OCI-M1 (cell line): ENCODE measurements at regions not wholly inside any gene's neighbourhood (a gene's known extent, or its start where the extent isn't known, plus 50 kb on each side); places are given as distances from the start of the nearest gene placed in this dataset.
"Not testable (repeated sequence)": the region's sequence is repeated elsewhere in the genome, so short reads cannot be mapped to it uniquely, and the experiment has no call there.

Experiments
- DNase-seq: peaks from one replicate; lab custom pipeline; 2025; lab: John Stamatoyannopoulos, UW

GRCh38 chr9:22650145-22650544 lies 203.5 kb downstream of the DMRTA1 start:
- DNase-seq, result no peak

- DNase-seq, result no peak
Measured at GRCh38 chr9:22650946-22651345, 204.3 kb downstream of the DMRTA1 start.

GRCh38 chr9:22654833-22655232 lies 208.2 kb downstream of the DMRTA1 start:
- no peak for DNase-seq

GRCh38 chr9:22657713-22658112 lies 211.1 kb downstream of the DMRTA1 start:
- DNase-seq, result no peak

- not testable (repeated sequence) for DNase-seq
Measured at GRCh38 chr9:22658484-22658883, 211.9 kb downstream of the DMRTA1 start.

- DNase-seq, result peak; percentile 72
Measured at GRCh38 chr9:22682536-22682935, 235.9 kb downstream of the DMRTA1 start.

GRCh38 chr9:22682961-22683699 lies 236.5 kb downstream of the DMRTA1 start:
- peak; percentile 62 for DNase-seq

GRCh38 chr9:22683700-22684075 lies 237.1 kb downstream of the DMRTA1 start:
- DNase-seq, result peak; percentile 26

GRCh38 chr9:22693156-22693555 lies 246.5 kb downstream of the DMRTA1 start:
- no peak for DNase-seq

GRCh38 chr9:22700171-22700570 lies 253.5 kb downstream of the DMRTA1 start:
- no peak for DNase-seq

GRCh38 chr9:22718653-22719052 lies 272.0 kb downstream of the DMRTA1 start:
- peak; percentile 1 for DNase-seq

GRCh38 chr9:22722492-22722891 lies 275.9 kb downstream of the DMRTA1 start:
- DNase-seq, result no peak

GRCh38 chr9:22731786-22732185 lies 285.2 kb downstream of the DMRTA1 start:
- DNase-seq, result no peak

- no peak for DNase-seq
Measured at GRCh38 chr9:22739712-22740111, 293.1 kb downstream of the DMRTA1 start.

GRCh38 chr9:22740781-22741180 lies 294.2 kb downstream of the DMRTA1 start:
- no peak for DNase-seq

GRCh38 chr9:22742401-22742800 lies 295.8 kb downstream of the DMRTA1 start:
- peak; percentile 2 for DNase-seq

GRCh38 chr9:22773501-22774220 lies 327.0 kb downstream of the DMRTA1 start:
- DNase-seq, result no peak

- no peak for DNase-seq
Measured at GRCh38 chr9:22790329-22790728, 343.7 kb downstream of the DMRTA1 start.

- no peak for DNase-seq
Measured at GRCh38 chr9:22808876-22809275, 362.3 kb downstream of the DMRTA1 start.

GRCh38 chr9:22809371-22809770 lies 362.7 kb downstream of the DMRTA1 start:
- DNase-seq, result no peak

- peak; percentile 59 for DNase-seq
Measured at GRCh38 chr9:22813529-22813928, 366.9 kb downstream of the DMRTA1 start.

- no peak for DNase-seq
Measured at GRCh38 chr9:22815246-22815645, 368.6 kb downstream of the DMRTA1 start.

- DNase-seq, result no peak
Measured at GRCh38 chr9:22817181-22817580, 370.6 kb downstream of the DMRTA1 start.

GRCh38 chr9:22829236-22829635 lies 382.6 kb downstream of the DMRTA1 start:
- DNase-seq, result no peak
